Nephron progenitor cell (in vitro differentiated cells): ENCODE measurements at regions not wholly inside any gene's neighbourhood (a gene's known extent, or its start where the extent isn't known, plus 50 kb on each side); places are given as distances from the start of the nearest gene placed in this dataset.

Source experiments
- DNase-seq: peaks from one replicate; pipeline ENCODE4 v3.0.0; 2021
- H3K27ac Mint-ChIP-seq: 2 replicates; pipeline ENCODE4 v1.8.0; 2021; ENCODE audit warnings: mild to moderate bottlenecking, moderate library complexity, mixed read lengths
- H3K27me3 Mint-ChIP-seq: 2 replicates; pipeline ENCODE4 v1.8.0; 2021; ENCODE audit warnings: mild to moderate bottlenecking, low read depth, mixed read lengths; ENCODE audit not compliant: poor library complexity
- H3K36me3 Mint-ChIP-seq: 2 replicates; pipeline ENCODE4 v1.8.0; 2021; ENCODE audit warnings: low read depth, mixed read lengths
- H3K4me1 Mint-ChIP-seq: 2 replicates; pipeline ENCODE4 v1.8.0; 2021; ENCODE audit warnings: mixed read lengths
- H3K4me3 Mint-ChIP-seq: 2 replicates; pipeline ENCODE4 v1.8.0; 2021; ENCODE audit warnings: mild to moderate bottlenecking, moderate library complexity, mixed read lengths
- H3K9me3 Mint-ChIP-seq: 2 replicates; pipeline ENCODE4 v1.8.0; 2021; ENCODE audit warnings: mild to moderate bottlenecking, moderate library complexity, mixed read lengths
- TF ChIP-seq, protein P1 (sequence below): fragments of 200-600 bp; sonication (generic); IDR thresholded peaks from 2 replicates; pipeline ENCODE4 v1.5.0; 2021; ENCODE audit warnings: antibody characterized with exemption

GRCh38 chrX:26375346-26375745, 159.4 kb downstream of the MAGEB5 start:
- peaks cover 34% of the 10 kb centered on the region for H3K9me3 Mint-ChIP-seq
- no peaks in the 10 kb centered on the region for H3K36me3 Mint-ChIP-seq
- H3K27me3 Mint-ChIP-seq, result no peaks in the 10 kb centered on the region
- H3K27ac Mint-ChIP-seq, result no peak overlapping the region
- DNase-seq, result no peak
- no peaks in the 10 kb centered on the region for H3K4me1 Mint-ChIP-seq
- TF ChIP-seq, protein P1, sequence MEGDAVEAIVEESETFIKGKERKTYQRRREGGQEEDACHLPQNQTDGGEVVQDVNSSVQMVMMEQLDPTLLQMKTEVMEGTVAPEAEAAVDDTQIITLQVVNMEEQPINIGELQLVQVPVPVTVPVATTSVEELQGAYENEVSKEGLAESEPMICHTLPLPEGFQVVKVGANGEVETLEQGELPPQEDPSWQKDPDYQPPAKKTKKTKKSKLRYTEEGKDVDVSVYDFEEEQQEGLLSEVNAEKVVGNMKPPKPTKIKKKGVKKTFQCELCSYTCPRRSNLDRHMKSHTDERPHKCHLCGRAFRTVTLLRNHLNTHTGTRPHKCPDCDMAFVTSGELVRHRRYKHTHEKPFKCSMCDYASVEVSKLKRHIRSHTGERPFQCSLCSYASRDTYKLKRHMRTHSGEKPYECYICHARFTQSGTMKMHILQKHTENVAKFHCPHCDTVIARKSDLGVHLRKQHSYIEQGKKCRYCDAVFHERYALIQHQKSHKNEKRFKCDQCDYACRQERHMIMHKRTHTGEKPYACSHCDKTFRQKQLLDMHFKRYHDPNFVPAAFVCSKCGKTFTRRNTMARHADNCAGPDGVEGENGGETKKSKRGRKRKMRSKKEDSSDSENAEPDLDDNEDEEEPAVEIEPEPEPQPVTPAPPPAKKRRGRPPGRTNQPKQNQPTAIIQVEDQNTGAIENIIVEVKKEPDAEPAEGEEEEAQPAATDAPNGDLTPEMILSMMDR, result no peak
- no peak overlapping the region for H3K4me3 Mint-ChIP-seq

GRCh38 chrX:26373829-26374228, 157.9 kb downstream of the MAGEB5 start:
- no peaks in the 10 kb centered on the region for H3K36me3 Mint-ChIP-seq
- no peak overlapping the region for H3K27ac Mint-ChIP-seq
- H3K9me3 Mint-ChIP-seq, result peaks cover 39% of the 10 kb centered on the region
- TF ChIP-seq, protein P1, result no peak
- no peak for DNase-seq
- H3K4me1 Mint-ChIP-seq, result no peaks in the 10 kb centered on the region
- H3K27me3 Mint-ChIP-seq, result no peaks in the 10 kb centered on the region
- H3K4me3 Mint-ChIP-seq, result no peak overlapping the region

DNA sequence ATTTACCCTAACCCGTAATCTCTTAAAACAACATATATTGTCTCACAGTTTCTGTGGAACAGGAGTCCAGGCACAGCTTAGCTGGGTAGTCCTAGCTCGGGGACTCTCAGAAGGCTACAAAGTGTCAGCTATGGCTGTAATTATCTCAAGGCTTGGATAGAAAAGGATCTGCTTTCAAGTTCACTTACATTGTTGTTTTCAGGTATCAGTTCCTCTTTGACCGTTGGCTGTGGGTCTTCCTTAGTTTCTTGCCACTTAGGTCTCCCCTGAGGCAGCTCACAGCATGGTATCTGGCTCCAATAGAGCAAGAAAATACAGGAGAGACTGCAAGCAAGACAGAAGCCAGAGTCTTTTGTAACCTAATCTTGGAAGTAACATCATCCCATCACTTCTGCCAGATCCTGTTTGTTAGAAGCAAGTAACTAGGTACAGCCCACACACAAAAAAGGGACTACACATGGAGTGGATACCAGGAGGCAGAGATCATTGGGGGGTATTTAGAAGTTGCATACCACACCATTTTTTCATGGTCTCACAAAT, 137.0 kb downstream of the MAGEB5 start:
- H3K27ac Mint-ChIP-seq, result no peak overlapping the region
- no peaks in the 10 kb centered on the region for H3K27me3 Mint-ChIP-seq
- peaks cover 4% of the 10 kb centered on the region for H3K4me1 Mint-ChIP-seq
- DNase-seq, result no peak
- TF ChIP-seq, protein P1, result no peak
- no peaks in the 10 kb centered on the region for H3K36me3 Mint-ChIP-seq
- no peak overlapping the region for H3K4me3 Mint-ChIP-seq
- peaks cover 28% of the 10 kb centered on the region for H3K9me3 Mint-ChIP-seq

DNA sequence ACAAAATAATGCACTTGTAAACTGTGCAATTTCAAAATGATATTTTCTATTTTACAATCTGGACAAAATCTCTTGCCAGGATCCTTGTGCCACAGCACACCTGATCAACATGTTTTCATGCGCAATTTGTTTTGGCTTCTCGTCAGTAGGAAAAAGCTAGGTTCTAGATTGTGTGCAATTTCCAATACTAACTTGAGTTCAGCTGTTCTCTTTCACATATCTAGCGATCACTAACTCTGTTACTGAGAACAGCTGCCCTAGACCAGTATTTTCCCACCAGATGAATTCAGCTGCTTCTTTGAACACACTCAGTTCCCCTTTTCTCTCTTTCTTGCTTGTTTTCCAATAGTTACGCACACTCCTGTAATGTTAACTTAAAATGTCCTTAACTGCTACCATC, 131.2 kb downstream of the MAGEB5 start:
- H3K4me1 Mint-ChIP-seq, result no peaks in the 10 kb centered on the region
- DNase-seq, result no peak
- H3K4me3 Mint-ChIP-seq, result no peak overlapping the region
- TF ChIP-seq, protein P1, result no peak
- no peak overlapping the region for H3K27ac Mint-ChIP-seq
- no peaks in the 10 kb centered on the region for H3K27me3 Mint-ChIP-seq
- H3K36me3 Mint-ChIP-seq, result no peaks in the 10 kb centered on the region
- H3K9me3 Mint-ChIP-seq, result peaks cover 20% of the 10 kb centered on the region

- H3K27ac Mint-ChIP-seq, result no peak overlapping the region
- no peaks in the 10 kb centered on the region for H3K4me1 Mint-ChIP-seq
- no peak for DNase-seq
- TF ChIP-seq, protein P1, result no peak
- peaks cover 49% of the 10 kb centered on the region for H3K9me3 Mint-ChIP-seq
- H3K4me3 Mint-ChIP-seq, result no peak overlapping the region
- no peaks in the 10 kb centered on the region for H3K27me3 Mint-ChIP-seq
- no peaks in the 10 kb centered on the region for H3K36me3 Mint-ChIP-seq
Observed at GRCh38 chrX:26334232-26334631, 118.3 kb downstream of the MAGEB5 start.

DNA sequence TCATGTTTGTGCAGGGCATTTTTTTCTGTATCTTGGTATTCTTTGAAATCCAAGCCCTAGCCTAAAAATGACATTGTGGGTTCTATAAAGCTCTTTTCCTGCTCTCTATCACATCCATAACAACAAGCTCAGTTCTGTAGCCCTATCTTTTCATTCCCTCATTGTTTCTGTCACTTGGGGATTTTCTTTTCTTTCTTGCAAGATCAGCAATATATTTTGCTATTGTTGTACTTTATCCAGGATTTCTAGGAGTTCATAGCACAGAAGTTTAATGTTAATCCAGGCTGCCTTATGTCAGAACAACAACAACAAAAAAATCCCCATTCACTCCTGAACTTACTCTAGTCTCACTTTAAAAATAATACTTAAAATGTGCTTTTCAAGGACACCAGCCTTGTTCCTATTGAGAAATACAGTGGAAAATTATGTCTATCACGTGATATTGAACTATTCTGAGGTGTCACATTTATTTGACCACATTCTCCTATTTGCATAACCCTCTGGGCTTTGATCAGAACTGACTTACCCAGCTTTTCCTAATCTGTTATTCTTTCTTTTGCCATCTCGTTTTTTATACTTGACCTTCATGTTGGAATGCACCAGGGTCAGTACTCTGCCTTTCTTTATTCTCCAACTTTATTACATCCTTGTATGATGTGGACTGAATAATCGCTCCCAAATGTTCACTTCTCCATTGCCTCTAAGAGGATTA, 112.8 kb downstream of the MAGEB5 start:
- Mint-ChIP-seq H3K4me3 (no peak overlapping the region), H3K27ac (no peak overlapping the region), H3K9me3 (peaks cover 19% of the 10 kb centered on the region), H3K4me1 (no peaks in the 10 kb centered on the region), H3K27me3 (no peaks in the 10 kb centered on the region), H3K36me3 (no peaks in the 10 kb centered on the region)
- no peak for DNase-seq
- TF ChIP-seq, protein P1, result no peak
